ENCODE measurements at regions not wholly inside any gene's neighbourhood (a gene's known extent, or its start where the extent isn't known, plus 50 kb on each side); places are given as distances from the start of the nearest gene placed in this dataset.

- TF ChIP-seq CTCF (conservative IDR thresholded peaks at IDR 0.05 in 1 of 2, IDR thresholded peaks at IDR 0.05 in 1 of 2; ENCODE audit: extremely low read depth in 1 of 2, insufficient read depth in 1 of 2, low read depth in 1 of 2, low read length in 2 of 2) (no peak), EZH2 (IDR thresholded peaks at IDR 0.05; ENCODE audit: borderline replicate concordance, low read length) (no peak)
Observed at GRCh38 chr4:187919966-187920365, 75.6 kb upstream of the ZFP42 start.

All from mammary epithelial cell (primary cell).